GM18873 (cell line): ENCODE measurements at regions not wholly inside any gene's neighbourhood (a gene's known extent, or its start where the extent isn't known, plus 50 kb on each side); places are given as distances from the start of the nearest gene placed in this dataset.
"Not testable (repeated sequence)": the region's sequence is repeated elsewhere in the genome, so short reads cannot be mapped to it uniquely, and the experiment has no call there.

Experiments
- ATAC-seq: cut with Tn5 transposase; IDR thresholded peaks from one replicate; pipeline ENCODE4 v1.9.1; 2021; ENCODE audit warnings: mild to moderate bottlenecking, moderate library complexity, moderate number of reproducible peaks; ENCODE audit not compliant: unreplicated experiment, low FRiP score

GRCh38 chr3:170712798-170713197 lies 126.9 kb upstream of the SLC7A14 start:
- ATAC-seq = no peak

- ATAC-seq = no peak
Measured at GRCh38 chr3:170712336-170712735, 126.5 kb upstream of the SLC7A14 start.

- ATAC-seq = no peak
Measured at GRCh38 chr3:170711786-170712185, 125.9 kb upstream of the SLC7A14 start.

- no peak for ATAC-seq
Measured at GRCh38 chr3:170709046-170709445, 123.2 kb upstream of the SLC7A14 start.

GRCh38 chr3:170707899-170708298 lies 122.0 kb upstream of the SLC7A14 start:
- ATAC-seq = no peak

GRCh38 chr3:170705131-170705530 lies 119.3 kb upstream of the SLC7A14 start:
- no peak for ATAC-seq

GRCh38 chr3:170703121-170703588 lies 117.3 kb upstream of the SLC7A14 start:
- ATAC-seq = peak; percentile 46

GRCh38 chr3:170701696-170702678 lies 116.1 kb upstream of the SLC7A14 start:
- ATAC-seq = no peak

- no peak for ATAC-seq
Measured at GRCh38 chr3:170700054-170700404, 114.2 kb upstream of the SLC7A14 start.

GRCh38 chr3:170699158-170700053 lies 113.5 kb upstream of the SLC7A14 start:
- ATAC-seq = no peak

- no peak for ATAC-seq
Measured at GRCh38 chr3:170697908-170698307, 112.0 kb upstream of the SLC7A14 start.

GRCh38 chr3:170697131-170697530 lies 111.3 kb upstream of the SLC7A14 start:
- ATAC-seq = no peak

GRCh38 chr3:170695486-170696064 lies 109.7 kb upstream of the SLC7A14 start:
- no peak for ATAC-seq

- ATAC-seq = no peak
Measured at GRCh38 chr3:170692720-170693119, 106.8 kb upstream of the SLC7A14 start.

- ATAC-seq = no peak
Measured at GRCh38 chr3:170690661-170690981, 104.7 kb upstream of the SLC7A14 start.

- ATAC-seq = no peak
Measured at GRCh38 chr3:170689893-170690660, 104.2 kb upstream of the SLC7A14 start.

GRCh38 chr3:170689296-170689829 lies 103.5 kb upstream of the SLC7A14 start:
- ATAC-seq = no peak

- not testable (repeated sequence) for ATAC-seq
Measured at GRCh38 chr3:170688222-170688621, 102.3 kb upstream of the SLC7A14 start.

- no peak for ATAC-seq
Measured at GRCh38 chr3:170680593-170680992, 94.7 kb upstream of the SLC7A14 start.

GRCh38 chr3:170679190-170679589 lies 93.3 kb upstream of the SLC7A14 start:
- ATAC-seq = no peak
